SK-N-SH (cell line): ENCODE measurements at regions not wholly inside any gene's neighbourhood (a gene's known extent, or its start where the extent isn't known, plus 50 kb on each side); places are given as distances from the start of the nearest gene placed in this dataset.

ENCODE experiments used
- CTCF ChIA-PET: fragments of 300-600, 350-600 bp; formaldehyde crosslinking; extraction: SDS; loops from one replicate; lab custom pipeline; 2021; lab: Yijun Ruan, JAX
- POLR2A ChIA-PET: fragments of 350-600 bp; sonication (Branson Sonifier 250); formaldehyde crosslinking; extraction: SDS; loops from one replicate; lab custom pipeline; 2020; ENCODE audit warnings: antibody characterized with exemption, inconsistent platforms; lab: Yijun Ruan, JAX
- DNase-seq: peaks from one replicate; pipeline ENCODE4 v3.0.0; 2012
- H2AFZ ChIP-seq: fragments of 200-600 bp; sonication (generic); 2 replicates; pipeline ENCODE4 v1.8.1; 2016; ENCODE audit warnings: antibody characterized with exemption, mild to moderate bottlenecking, low read depth
- H3F3A ChIP-seq: fragments of 200-600 bp; sonication (generic); replicated peaks from 2 replicates; pipeline ENCODE3; 2016; ENCODE audit warnings: antibody characterized with exemption, mild to moderate bottlenecking; ENCODE audit not compliant: insufficient read depth
- H3K27ac ChIP-seq, 2 experiments: fragments of 200-500 bp in 1 of 2; fragments of 200-600 bp in 1 of 2; sonication (Bioruptor generic) in 1 of 2; sonication (generic), shearing (Covaris generic) in 1 of 2; 2 replicates each; pipeline versions ENCODE4 v1.5.1 to v1.6.1; 2014 to 2016; ENCODE audit warnings: low read depth in 2 of 2, inconsistent platforms in 1 of 2, low read length in 1 of 2, mild to moderate bottlenecking in 1 of 2, mixed read lengths in 1 of 2
- H3K27me3 ChIP-seq: fragments of 200-600 bp; sonication (generic), shearing (Covaris generic); 2 replicates; pipeline ENCODE4 v1.6.1; 2016; ENCODE audit warnings: mixed run types; ENCODE audit not compliant: insufficient read depth
- H3K36me3 ChIP-seq, 2 experiments: fragments of 200-500 bp in 1 of 2; fragments of 200-600 bp in 1 of 2; sonication (Bioruptor generic) in 1 of 2; sonication (generic) in 1 of 2; replicated peaks in 1 of 2; 2 replicates each; pipeline versions ENCODE3 to v1.5.1; 2014 to 2016; ENCODE audit warnings: low read length in 1 of 2, mild to moderate bottlenecking in 1 of 2; ENCODE audit not compliant: insufficient read depth in 2 of 2, control insufficient read depth in 1 of 2
- H3K4me1 ChIP-seq, 2 experiments: fragments of 200-500 bp in 1 of 2; fragments of 200-600 bp in 1 of 2; sonication (Bioruptor generic) in 1 of 2; sonication (generic), shearing (Covaris generic) in 1 of 2; 2 replicates each; pipeline versions ENCODE4 v1.5.1 to v1.6.1; 2014 to 2016; ENCODE audit warnings: low read depth in 1 of 2, low read length in 1 of 2, mixed run types in 1 of 2; ENCODE audit not compliant: insufficient read depth in 2 of 2, control insufficient read depth in 1 of 2
- H3K4me2 ChIP-seq: fragments of 200-600 bp; sonication (generic), shearing (Covaris generic); 2 replicates; pipeline ENCODE4 v1.6.1; 2017; ENCODE audit warnings: mixed run types
- H3K4me3 ChIP-seq, 2 experiments: fragments of 200-500 bp in 1 of 2; fragments of 200-600 bp in 1 of 2; sonication (Bioruptor generic) in 1 of 2; sonication (generic), shearing (Covaris generic) in 1 of 2; 2 replicates each; pipeline versions ENCODE4 v1.5.1 to v1.8.1; 2014 to 2016; ENCODE audit warnings: low read depth in 2 of 2, inconsistent platforms in 1 of 2, low read length in 1 of 2, mild to moderate bottlenecking in 1 of 2, mixed read lengths in 1 of 2, moderate library complexity in 1 of 2
- H3K79me2 ChIP-seq: fragments of 200-600 bp; sonication (generic); 2 replicates; pipeline ENCODE4 v1.8.1; 2017; ENCODE audit warnings: mild to moderate bottlenecking; ENCODE audit not compliant: insufficient read depth
- H3K9ac ChIP-seq: fragments of 200-600 bp; sonication (generic); 2 replicates; pipeline ENCODE4 v1.6.1; 2017; ENCODE audit warnings: mixed run types
- H3K9me2 ChIP-seq: fragments of 200-600 bp; sonication (generic); 2 replicates; pipeline ENCODE4 v1.6.1; 2017; ENCODE audit warnings: mixed run types
- H3K9me3 ChIP-seq: fragments of 200-600 bp; sonication (generic); 2 replicates; pipeline ENCODE4 v1.6.1; 2017; ENCODE audit warnings: mixed run types, mild to moderate bottlenecking, moderate library complexity
- H4K20me1 ChIP-seq: fragments of 200-600 bp; sonication (generic); 2 replicates; pipeline ENCODE4 v1.6.1; 2017; ENCODE audit warnings: mild to moderate bottlenecking, mixed run types; ENCODE audit not compliant: insufficient read depth
- EZH2phosphoT487 ChIP-seq: fragments of 200-600 bp; sonication (generic); IDR thresholded peaks from 2 replicates; pipeline ENCODE4 v1.6.1; 2017; ENCODE audit warnings: low read depth, mixed run types, mild to moderate bottlenecking, antibody characterized with exemption, moderate library complexity, borderline replicate concordance
- FOXJ3 ChIP-seq: sonication (generic); formaldehyde crosslinking; IDR thresholded peaks from 2 replicates; pipeline ENCODE4 v1.5.1; 2020; ENCODE audit warnings: mild to moderate bottlenecking, missing genetic modification reagents
- GABPA ChIP-seq: IDR thresholded peaks from 2 replicates; pipeline ENCODE4 v1.4.0; 2012; ENCODE audit warnings: low read depth, mild to moderate bottlenecking
- JUND ChIP-seq: IDR thresholded peaks from 2 replicates; pipeline ENCODE4 v1.4.0; 2012
- SIN3A ChIP-seq: IDR thresholded peaks from 2 replicates; pipeline ENCODE4 v1.6.1; 2012; ENCODE audit warnings: low read depth, mild to moderate bottlenecking, low read length, moderate library complexity, borderline replicate concordance
- TCF12 ChIP-seq: IDR thresholded peaks from 2 replicates; pipeline ENCODE4 v1.4.0; 2012
- WGBS: methylation state at CpG from one replicate; pipeline ENCODE4 v1.1.6; 2017; ENCODE audit warnings: low lambda C conversion rate; 5-methylcytosine and 5-hydroxymethylcytosine counted together
- TF ChIP-seq, protein P1 (sequence below): IDR thresholded peaks from 2 replicates; pipeline ENCODE4 v1.6.1; 2012; ENCODE audit warnings: mild to moderate bottlenecking, low read depth, low read length, moderate library complexity

DNA sequence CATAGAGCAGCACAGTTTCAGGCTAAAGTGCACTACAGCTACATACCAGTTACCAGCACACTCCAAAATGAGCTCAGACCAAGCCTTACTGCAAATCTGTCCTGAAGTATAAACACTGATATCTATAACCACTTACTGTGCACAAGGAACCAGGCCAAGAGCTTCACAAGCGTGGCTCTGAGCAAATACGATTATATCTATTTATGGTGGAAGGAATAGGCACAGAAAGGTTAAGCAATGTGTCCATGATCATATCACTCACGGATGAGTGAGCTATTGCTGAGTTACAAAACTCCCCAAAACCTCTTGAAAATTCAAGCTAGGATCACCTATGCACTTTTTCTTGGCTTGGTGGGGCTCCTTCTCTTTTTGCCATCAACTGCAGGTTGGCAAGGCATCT lies 84.9 kb downstream of the GPAM start:
- H3K27ac ChIP-seq: no peak overlapping the region
- H3K9me2 ChIP-seq: no peaks in the 10 kb centered on the region
- H3K27me3 ChIP-seq: no peaks in the 10 kb centered on the region
- TF ChIP-seq GABPA: no peak
- TF ChIP-seq JUND: no peak
- no peak for TF ChIP-seq EZH2phosphoT487
- no peak for TF ChIP-seq TCF12
- TF ChIP-seq, protein P1, sequence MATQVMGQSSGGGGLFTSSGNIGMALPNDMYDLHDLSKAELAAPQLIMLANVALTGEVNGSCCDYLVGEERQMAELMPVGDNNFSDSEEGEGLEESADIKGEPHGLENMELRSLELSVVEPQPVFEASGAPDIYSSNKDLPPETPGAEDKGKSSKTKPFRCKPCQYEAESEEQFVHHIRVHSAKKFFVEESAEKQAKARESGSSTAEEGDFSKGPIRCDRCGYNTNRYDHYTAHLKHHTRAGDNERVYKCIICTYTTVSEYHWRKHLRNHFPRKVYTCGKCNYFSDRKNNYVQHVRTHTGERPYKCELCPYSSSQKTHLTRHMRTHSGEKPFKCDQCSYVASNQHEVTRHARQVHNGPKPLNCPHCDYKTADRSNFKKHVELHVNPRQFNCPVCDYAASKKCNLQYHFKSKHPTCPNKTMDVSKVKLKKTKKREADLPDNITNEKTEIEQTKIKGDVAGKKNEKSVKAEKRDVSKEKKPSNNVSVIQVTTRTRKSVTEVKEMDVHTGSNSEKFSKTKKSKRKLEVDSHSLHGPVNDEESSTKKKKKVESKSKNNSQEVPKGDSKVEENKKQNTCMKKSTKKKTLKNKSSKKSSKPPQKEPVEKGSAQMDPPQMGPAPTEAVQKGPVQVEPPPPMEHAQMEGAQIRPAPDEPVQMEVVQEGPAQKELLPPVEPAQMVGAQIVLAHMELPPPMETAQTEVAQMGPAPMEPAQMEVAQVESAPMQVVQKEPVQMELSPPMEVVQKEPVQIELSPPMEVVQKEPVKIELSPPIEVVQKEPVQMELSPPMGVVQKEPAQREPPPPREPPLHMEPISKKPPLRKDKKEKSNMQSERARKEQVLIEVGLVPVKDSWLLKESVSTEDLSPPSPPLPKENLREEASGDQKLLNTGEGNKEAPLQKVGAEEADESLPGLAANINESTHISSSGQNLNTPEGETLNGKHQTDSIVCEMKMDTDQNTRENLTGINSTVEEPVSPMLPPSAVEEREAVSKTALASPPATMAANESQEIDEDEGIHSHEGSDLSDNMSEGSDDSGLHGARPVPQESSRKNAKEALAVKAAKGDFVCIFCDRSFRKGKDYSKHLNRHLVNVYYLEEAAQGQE: no peak
- TF ChIP-seq FOXJ3: no peak
- TF ChIP-seq SIN3A: no peak
- TF ChIP-seq, all 33 proteins: peak for 0
- Histone ChIP-seq H3K4me2 (no peak overlapping the region), H3K4me1 (no peaks in the 10 kb centered on the region; a peak in 1 of 4 replicates), H3K9ac (no peak overlapping the region), H3F3A (no peaks in the 10 kb centered on the region), H3K36me3 (no peaks in the 10 kb centered on the region), H3K4me3 (no peak overlapping the region), H2AFZ (no peak overlapping the region), H3K79me2 (no peaks in the 10 kb centered on the region), H4K20me1 (no peaks in the 10 kb centered on the region), H3K9me3 (no peaks in the 10 kb centered on the region)
- DNase-seq: no peak
- CTCF ChIA-PET: interaction anchor here (0.9 to 1.7 kb wide), 4 partner anchors 16 to 39 kb away, joined by 3 to 6 read pairs (median 4); no protein-coding TSS in a partner anchor
- 14% methylated on average over 3 of the region's 3 CpGs for WGBS
- POLR2A ChIA-PET: no interaction called here
